ENCODE measurements at regions not wholly inside any gene's neighbourhood (a gene's known extent, or its start where the extent isn't known, plus 50 kb on each side); places are given as distances from the start of the nearest gene placed in this dataset.

DNA sequence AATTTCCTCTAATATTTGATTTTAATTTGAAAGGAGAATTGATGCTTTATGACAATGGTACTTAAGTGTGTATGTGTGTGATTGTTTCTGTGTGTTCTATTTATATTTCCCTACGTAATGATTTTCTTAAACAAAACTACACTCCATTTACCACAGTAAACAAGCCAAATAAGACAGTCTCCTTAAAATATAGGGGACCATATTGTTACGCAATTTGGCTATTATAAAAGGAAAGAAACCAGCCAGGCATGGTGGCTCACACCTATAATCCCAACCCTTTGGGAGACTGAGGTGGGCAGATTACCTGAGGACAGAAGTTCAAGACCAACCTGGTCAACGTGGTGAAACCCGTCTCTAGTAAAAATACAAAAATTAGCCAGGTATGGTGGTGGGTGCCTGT, 1134.1 kb downstream of the CDH8 start:
- no peak for TF ChIP-seq ZBTB4 (CRISPR knock-in tag; IDR thresholded peaks at IDR 0.05)
- TF ChIP-seq SPI1 (IDR thresholded peaks at IDR 0.05; ENCODE audit: borderline replicate concordance, insufficient read depth, low read depth, low read length): no peak
- TF ChIP-seq CBX5 (IDR thresholded peaks at IDR 0.05; ENCODE audit: low read depth): no peak
- TF ChIP-seq, protein P1, sequence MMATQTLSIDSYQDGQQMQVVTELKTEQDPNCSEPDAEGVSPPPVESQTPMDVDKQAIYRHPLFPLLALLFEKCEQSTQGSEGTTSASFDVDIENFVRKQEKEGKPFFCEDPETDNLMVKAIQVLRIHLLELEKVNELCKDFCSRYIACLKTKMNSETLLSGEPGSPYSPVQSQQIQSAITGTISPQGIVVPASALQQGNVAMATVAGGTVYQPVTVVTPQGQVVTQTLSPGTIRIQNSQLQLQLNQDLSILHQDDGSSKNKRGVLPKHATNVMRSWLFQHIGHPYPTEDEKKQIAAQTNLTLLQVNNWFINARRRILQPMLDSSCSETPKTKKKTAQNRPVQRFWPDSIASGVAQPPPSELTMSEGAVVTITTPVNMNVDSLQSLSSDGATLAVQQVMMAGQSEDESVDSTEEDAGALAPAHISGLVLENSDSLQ (IDR thresholded peaks at IDR 0.05): no peak
- no peak for TF ChIP-seq SRF (IDR thresholded peaks at IDR 0.05; ENCODE audit: low read depth in 2 of 2, low read length in 2 of 2)
- TF ChIP-seq MYC (IDR thresholded peaks at IDR 0.05; ENCODE audit: insufficient read depth, insufficient read length, insufficient replicate concordance, low read length, severe bottlenecking): no peak
- TF ChIP-seq, protein P2, sequence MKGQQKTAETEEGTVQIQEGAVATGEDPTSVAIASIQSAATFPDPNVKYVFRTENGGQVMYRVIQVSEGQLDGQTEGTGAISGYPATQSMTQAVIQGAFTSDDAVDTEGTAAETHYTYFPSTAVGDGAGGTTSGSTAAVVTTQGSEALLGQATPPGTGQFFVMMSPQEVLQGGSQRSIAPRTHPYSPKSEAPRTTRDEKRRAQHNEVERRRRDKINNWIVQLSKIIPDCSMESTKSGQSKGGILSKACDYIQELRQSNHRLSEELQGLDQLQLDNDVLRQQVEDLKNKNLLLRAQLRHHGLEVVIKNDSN (IDR thresholded peaks at IDR 0.05; ENCODE audit: borderline replicate concordance, extremely low read length, insufficient read depth, low read depth, low read length): no peak
- TF ChIP-seq KLF5 (IDR thresholded peaks at IDR 0.05; ENCODE audit: partially characterized antibody): no peak
- TF ChIP-seq, protein P3, sequence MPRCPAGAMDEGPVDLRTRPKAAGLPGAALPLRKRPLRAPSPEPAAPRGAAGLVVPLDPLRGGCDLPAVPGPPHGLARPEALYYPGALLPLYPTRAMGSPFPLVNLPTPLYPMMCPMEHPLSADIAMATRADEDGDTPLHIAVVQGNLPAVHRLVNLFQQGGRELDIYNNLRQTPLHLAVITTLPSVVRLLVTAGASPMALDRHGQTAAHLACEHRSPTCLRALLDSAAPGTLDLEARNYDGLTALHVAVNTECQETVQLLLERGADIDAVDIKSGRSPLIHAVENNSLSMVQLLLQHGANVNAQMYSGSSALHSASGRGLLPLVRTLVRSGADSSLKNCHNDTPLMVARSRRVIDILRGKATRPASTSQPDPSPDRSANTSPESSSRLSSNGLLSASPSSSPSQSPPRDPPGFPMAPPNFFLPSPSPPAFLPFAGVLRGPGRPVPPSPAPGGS (IDR thresholded peaks at IDR 0.05; ENCODE audit: borderline replicate concordance, insufficient read depth, low read depth, low read length, poor library complexity, severe bottlenecking): no peak
- no peak for DNase-seq (ENCODE audit: low read depth, low spot score)
- H2AFZ ChIP-seq (ENCODE audit: control insufficient read depth, low read depth, low read length): no peak overlapping the region
- no peaks in the 10 kb centered on the region for H3K79me2 ChIP-seq (ENCODE audit: control insufficient read depth, insufficient read depth, low read length)
- H3K9ac ChIP-seq (ENCODE audit: control insufficient read depth, insufficient read depth, low read length): no peak overlapping the region
- FAIRE-seq: no peak
- POLR2A ChIA-PET: no interaction called here
- intact Hi-C loops (cut with micrococcal nuclease; ENCODE audit: unreplicated experiment) (no loop called here), in situ Hi-C loops (cut with MboI) (no loop called here)
- CTCF ChIA-PET: no interaction called here
- H3K4me2 ChIP-seq (ENCODE audit: control insufficient read depth, insufficient read depth): no peak overlapping the region
- SMC1A ChIA-PET (ENCODE audit: uncharacterized antibody, unreplicated experiment): no interaction called here
- ATAC-seq: no peak
- no peak overlapping the region for H3K27ac ChIP-seq (ENCODE audit: control insufficient read depth, insufficient read depth)
- BruUV-seq (replicated peaks): no TSS peak
- RAD21 ChIA-PET (ENCODE audit: unreplicated experiment): no interaction called here
- H3K4me1 ChIP-seq (ENCODE audit: control insufficient read depth, insufficient read depth, low read length): no peaks in the 10 kb centered on the region
- no peaks in the 10 kb centered on the region for H4K20me1 ChIP-seq (ENCODE audit: control insufficient read depth, insufficient read depth)
- WGBS (ENCODE audit: insufficient coverage, insufficient replicate concordance, low lambda C conversion rate, missing lambda C conversion rate): 45% methylated on average over 4 of the region's 4 CpGs
- H3K4me3 ChIP-seq: no peak overlapping the region
- H3K9me3 ChIP-seq (replicated peaks; ENCODE audit: control insufficient read depth, insufficient read depth, low read length): no peaks in the 10 kb centered on the region
- no peaks in the 10 kb centered on the region for H3K27me3 ChIP-seq (replicated peaks in 1 of 2; ENCODE audit: control insufficient read depth in 2 of 2, insufficient read depth in 2 of 2, low read length in 1 of 2)
- H3K36me3 ChIP-seq (ENCODE audit: control insufficient read depth in 2 of 2, insufficient read depth in 2 of 2, low read length in 1 of 2): no peaks in the 10 kb centered on the region
